ENCODE measurements at regions not wholly inside any gene's neighbourhood (a gene's known extent, or its start where the extent isn't known, plus 50 kb on each side); places are given as distances from the start of the nearest gene placed in this dataset.

DNA sequence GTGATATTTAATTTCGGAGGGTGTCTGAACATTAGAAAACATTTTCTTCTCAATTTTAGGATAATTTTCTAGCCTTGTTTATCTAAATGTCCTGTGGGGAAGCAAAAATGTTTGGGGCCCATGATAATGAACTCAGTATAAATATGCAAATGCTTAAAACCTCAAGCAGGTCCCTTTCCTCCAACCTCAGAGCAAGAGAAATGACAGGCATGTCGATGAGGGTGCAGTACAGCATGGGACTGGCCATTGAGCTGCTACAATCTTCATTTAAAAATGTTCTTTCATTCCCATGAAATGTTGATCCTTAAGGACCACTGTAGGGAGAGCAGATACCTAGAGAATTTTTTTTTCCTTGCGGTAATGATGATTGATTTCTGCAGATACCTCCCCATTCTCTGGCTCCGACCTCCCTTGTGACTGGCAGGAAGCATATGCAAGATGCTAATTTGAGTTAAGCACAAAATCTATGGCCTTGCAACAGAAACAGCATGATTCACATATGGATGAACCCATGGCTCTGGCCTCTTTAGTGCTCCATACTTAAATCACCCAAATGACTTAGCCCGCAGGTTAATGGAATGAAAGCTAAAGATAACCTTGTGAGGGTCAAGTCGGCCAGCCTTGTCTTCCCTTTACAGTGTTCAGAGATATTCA lies 243.3 kb downstream of the SOX4 start:
- TF ChIP-seq EZH2 (IDR thresholded peaks at IDR 0.05; ENCODE audit: insufficient read depth, poor library complexity, severe bottlenecking) (no peak), EZH2phosphoT487 (IDR thresholded peaks at IDR 0.05; ENCODE audit: insufficient read depth, low read depth) (no peak)
